DMS79 (cell line): ENCODE measurements at regions not wholly inside any gene's neighbourhood (a gene's known extent, or its start where the extent isn't known, plus 50 kb on each side); places are given as distances from the start of the nearest gene placed in this dataset.
"Not testable (repeated sequence)": the region's sequence is repeated elsewhere in the genome, so short reads cannot be mapped to it uniquely, and the experiment has no call there.

Source experiments
- DNase-seq: peaks from one replicate; lab custom pipeline; 2025; lab: John Stamatoyannopoulos, UW

DNA sequence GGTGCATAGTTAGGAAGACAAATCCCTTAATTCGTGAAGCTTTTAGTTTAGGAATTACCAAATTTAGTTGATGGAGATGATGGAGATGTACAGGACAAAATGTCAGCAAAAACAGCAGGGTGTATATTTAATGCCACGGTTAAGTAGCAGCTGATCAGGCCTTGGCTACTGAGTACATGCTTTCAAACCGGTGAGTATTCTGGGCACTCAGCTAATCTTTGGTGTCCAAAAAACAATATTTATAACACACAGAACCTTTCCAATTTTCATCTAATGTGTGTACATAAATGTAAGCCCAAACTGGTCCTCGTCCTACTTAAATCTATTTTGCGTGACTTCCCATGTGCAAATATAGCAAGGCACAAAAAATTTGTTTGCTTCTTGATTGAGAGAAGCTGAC is 703.4 kb upstream of the LINC00305 start:
- no peak for DNase-seq

DNA sequence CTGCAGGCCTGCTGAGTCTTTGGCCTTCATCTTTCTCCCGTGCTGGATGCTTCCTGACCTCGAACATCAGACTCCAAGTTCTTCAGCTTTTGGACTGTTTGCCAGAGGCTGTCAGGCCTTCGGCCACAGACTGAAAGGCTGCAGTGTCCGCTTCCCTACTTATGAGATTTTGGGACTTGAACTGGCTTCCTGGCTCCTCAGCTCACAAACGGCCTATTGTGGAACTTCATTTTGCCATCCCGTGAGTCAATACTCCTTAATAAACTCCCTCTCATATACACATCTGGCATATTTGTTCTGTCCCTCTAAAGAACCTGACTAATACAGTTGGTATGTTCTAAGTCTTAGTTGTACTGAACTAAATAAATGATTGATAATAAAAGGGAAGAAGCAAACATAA is 702.8 kb upstream of the LINC00305 start:
- DNase-seq, result no peak

DNA sequence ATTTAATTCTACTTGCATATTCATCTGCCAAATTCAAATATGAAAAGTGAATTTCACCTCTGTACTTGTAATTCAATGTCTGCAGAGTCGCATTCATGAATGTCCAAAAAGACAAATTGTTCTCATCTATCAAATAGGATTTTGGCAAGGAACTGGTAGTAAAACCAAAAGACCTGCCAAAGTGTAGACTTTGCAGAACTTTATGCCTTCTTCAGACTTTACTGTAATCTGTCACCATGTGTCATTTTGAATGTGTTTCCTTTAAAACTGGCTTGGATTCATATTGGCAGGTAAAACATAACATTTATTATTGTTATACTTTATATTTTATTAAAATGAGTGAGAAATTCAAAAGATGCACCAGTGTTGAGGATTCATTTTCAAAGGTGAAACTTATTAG is 701.9 kb upstream of the LINC00305 start:
- no peak for DNase-seq

DNA sequence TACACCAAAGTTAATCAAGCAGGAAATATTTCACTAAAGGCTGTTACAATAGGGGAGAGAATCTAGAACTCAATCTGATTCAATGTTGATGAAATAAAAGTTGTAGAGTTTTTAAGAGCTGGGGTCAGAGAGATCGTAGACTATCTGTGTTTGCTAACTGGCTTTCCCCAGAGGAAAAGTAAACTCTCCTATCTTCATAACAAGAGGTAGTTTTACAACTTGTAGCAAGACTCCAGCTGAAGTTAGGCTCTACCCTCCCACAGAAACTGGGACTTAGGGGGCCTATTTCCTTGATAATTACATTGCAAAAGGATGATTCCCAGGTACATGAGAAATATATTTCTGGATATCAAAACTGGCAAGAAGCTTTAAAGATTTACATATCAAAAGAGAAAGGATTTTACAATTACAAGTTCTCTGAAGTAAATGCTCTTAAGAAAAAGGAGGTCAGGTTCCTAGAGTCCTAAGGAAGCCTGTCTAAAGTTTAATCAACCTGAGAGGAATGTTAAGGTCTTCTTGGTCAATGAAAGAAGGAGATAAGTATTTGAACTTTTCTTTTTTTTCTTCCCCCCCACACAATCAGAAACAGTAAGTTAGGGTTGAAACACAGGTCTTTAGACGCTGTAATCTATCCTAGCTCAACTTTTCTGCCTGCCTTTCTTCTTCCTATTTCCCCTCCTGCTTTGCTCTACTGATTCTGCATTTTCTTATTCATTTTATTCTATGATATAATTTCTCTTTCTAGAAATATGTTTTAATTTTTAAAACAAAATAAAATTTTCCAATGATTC is 692.2 kb upstream of the LINC00305 start:
- no peak for DNase-seq

DNA sequence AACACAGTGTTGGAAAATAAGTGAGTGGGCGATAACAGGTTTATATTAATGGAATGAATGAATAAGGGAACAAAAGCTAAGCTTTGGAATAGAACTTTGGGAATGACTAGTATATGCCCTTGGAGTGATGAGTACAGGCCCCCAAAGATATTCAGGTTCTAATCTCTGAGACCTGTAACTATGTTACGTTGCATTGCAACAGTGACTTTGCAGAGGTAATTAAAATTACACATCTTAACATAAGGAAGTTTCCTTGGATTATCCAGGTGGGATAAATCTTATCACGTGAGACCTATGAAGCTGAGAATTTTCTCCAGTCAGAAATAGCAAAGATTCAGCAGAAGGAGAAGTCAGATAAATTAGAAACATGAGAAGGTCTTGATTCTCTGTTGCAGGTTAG is 661.5 kb upstream of the LINC00305 start:
- DNase-seq, result no peak

DNA sequence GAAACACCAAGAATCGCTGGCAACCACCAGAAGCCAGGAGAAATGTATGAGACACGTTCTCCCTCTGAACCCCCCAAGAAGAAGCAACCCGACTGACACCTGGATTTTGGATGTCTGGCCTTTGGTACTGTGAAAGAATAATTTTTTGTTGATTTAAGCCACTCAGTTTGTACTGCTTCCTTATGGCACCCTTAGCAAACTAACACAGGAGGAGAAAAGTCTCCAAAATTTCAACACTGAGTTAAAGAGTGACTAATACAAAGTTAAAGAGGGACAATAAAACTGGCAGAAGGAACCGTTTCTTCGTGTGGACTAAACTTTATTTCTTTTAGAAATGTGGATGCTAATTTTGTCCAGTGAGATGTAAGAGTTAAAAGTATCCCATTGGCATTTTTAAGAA is 660.9 kb upstream of the LINC00305 start:
- DNase-seq, result no peak

DNA sequence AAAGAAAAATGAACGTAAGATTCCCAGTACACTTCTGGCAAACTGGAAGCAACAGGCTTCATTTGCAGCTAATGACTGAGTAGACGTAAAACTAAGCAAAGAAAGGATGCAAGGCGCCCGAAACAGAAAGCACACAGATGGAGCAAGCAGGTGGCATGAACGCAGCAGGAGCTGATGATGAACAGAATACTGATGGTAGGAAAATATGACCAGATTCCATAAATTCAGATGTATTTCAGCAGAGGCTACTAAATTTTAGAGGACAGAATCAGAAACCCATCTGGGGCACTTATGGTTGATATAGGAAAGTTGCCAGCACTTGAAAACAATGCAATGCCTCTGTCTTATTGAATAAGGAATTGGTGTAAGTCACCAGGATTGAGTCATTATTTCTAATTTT is 658.7 kb upstream of the LINC00305 start:
- no peak for DNase-seq

DNA sequence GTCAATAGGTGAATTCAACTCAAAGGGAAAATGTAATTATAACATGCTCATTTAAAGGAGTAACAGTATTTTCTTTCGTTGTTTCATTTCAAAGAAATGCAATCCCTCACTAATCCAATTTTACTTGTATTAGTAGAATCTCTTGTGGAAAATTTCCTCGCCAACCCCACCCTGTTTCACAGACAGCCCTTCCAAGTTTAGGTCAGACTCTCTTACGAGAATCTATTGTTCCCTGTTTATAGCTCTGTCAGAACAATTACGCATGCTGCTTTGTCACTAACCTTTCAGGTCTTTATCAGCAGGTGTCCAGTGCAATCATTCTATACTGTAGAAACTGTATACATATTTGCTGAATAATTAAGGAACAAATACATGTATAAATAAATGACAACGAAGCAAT is 657.8 kb upstream of the LINC00305 start:
- DNase-seq, result no peak

DNA sequence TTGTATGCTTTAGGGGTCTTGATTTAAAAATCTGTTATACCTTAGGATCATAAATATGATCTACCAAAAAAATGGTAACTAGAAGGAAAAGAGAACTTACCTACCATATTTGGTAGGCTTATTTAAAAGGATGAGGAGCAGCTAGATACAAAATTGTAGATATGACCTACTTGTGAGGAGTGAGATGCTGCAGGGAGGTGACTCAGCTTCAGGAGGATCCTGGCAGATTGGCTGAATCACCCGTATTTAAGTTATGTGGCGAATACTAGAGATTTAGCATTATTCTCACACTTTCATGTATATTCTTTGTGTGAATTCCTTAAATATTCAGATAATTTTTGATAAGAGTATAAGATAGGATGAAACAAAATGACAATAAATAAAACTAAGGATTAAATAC is 657.3 kb upstream of the LINC00305 start:
- DNase-seq, result no peak

DNA sequence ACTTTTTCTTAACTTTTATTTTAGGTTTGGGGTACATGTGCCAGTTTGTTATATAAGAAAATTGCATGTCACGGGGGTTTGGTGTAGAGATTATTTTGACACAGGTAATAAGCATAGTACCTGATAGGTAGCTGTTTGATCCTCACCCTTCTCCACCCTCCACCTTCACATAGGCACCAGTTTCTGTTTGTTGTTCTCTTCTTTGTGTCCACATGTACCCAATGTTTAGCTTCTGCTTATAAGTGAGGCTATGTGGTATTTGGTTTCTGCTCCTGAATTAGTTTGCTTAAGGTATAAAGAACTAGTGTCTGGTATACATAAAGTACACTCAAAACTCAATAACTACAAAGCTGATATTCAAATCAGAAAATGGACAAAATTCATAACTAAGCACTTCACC is 654.6 kb upstream of the LINC00305 start:
- DNase-seq, result no peak

DNA sequence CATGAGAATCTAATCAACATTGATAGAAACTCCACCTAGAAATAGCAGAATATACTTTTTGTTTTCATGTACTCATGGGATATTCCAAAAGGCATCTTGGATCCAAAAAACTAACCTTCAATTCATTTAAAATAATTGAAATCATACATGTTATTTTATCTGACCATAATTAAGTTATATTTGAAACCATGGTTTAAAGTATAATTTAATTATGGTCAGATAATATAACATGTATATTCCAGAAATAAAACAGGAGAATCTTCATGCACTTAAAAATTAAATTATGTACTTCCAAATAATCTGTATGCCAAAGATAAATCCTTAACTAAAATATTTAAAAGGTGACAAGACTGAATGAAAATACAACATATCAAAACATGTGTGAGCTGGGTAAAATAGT is 651.3 kb upstream of the LINC00305 start:
- no peak for DNase-seq

DNA sequence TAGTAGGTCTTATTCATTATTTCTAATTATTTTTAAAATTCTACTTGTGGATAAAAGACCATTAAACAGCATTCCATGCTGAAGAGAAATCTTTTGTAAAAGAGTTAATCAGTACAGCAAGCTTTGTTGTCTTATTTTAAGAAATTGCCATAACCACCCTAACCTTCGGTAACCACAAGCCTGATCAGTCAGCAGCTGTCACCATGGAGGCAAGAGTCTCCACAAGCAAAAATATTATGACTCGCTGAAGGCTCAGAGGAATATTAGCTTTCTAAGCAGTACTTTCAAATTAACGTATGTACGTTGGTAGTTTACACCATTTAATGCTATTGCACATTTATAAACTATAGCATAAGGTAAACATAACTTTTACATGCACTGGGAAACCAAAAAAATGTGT is 650.5 kb upstream of the LINC00305 start:
- DNase-seq, result no peak

DNA sequence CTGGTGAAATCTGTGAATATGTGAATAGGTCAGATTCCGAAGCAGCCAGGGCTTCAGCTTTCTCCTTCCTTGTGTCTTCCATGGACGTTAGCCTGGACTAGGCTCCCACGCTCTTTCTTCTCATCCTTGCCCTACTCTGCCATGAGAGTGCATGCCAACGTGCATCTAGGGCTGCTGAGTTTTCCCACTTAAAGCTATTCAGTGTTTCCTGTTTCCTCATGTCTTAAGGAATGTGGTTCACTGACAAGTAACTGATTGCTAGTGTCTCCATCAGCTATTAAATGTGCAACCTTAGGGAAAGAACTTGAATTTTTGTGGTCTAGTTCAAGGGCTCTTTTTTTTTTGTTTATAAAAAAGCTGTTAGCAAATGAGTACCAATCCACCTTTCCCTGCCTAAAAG is 642.3 kb upstream of the LINC00305 start:
- DNase-seq, result no peak

DNA sequence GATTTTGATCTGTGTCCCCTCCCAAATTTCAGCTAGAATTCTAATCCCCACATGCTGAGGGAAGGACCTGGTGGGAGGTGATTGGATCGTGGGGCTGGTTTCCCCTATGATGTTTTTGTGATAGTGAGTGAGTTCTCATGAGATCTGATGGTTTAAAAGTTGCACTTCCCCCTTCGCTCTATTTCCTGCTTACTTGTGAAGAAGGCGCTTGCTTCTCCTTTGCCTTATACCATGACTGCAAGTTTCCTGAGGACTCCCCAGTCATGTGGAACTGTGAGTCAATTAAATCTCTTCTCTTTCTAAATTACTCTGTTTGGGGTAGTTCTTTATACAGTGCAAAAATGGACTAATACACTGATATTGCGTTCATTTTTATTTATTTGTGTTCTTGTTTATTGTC is 636.8 kb upstream of the LINC00305 start:
- DNase-seq, result no peak

DNA sequence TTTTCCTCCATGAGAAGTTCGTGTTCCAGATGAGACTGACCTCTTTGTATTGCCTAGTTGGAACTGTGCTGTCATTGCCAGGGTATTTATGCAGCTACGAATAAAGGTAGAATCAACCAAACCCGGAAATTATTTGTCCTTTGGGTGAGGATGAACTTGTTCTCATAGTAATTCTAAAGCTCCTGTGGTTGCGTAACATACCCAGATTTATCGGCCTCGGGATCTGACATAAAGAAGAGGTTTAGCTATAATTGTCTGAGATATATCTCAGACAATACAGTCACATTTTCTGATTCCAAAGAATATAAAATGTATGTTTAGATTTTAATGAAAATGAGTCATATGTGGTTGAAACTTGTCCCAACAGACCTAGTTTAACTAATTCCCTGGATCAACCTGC is 628.7 kb upstream of the LINC00305 start:
- no peak for DNase-seq

DNA sequence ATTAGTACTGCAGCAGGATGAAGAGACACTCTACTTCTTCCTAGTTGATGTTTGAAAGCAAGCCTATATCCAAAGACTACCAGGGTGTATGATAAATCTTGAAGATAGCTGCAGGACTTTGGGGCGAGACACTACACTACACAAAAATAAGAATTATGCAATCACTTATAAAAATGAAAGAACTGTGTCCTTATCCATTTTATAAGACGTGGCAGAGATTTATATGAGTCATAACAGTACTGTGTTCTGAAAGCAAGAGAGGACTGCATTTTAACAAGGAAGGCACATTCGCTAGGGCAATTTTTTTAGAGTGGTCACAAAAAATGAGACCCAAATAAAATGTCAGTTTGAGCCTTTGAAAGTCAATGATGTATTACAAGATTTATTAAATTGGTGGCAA is 617.0 kb upstream of the LINC00305 start:
- no peak for DNase-seq

DNA sequence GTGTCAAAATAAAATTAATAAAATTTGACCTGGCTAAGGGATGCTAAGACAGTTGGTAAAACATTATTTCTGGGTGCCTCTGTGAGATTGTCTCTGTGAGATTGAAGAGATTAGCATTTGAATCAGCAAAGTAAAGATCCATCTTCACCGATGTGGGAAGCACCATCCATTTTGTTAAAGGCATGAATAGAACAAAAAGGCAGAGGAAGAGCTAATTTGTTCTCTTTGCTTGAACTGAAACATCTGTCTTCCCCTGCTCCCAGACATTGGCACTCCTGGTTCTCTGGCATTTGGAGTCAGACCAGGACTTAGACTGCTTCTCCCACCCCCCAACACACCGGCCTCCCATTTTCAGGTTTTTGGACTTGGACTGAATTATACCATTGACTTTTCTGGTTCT is 603.8 kb upstream of the LINC00305 start:
- DNase-seq, result no peak

DNA sequence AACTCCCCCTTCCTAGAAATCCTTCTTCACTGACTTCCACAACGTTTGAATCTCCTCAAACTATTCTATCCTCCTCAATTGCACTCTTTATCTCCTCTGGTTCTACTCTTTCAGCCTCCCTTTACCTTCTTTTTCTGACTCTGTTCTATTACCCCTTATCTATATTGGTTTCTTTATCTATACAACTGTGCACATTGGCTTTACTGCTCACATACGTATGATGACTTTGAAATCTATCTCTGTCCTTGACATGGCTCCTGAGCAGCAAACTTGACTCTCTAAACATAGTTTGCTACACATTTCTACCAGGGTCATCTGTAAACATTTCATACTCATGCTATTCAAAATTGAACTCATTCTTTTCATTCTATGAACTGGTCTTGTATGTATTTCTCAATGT is 601.0 kb upstream of the LINC00305 start:
- no peak for DNase-seq

DNA sequence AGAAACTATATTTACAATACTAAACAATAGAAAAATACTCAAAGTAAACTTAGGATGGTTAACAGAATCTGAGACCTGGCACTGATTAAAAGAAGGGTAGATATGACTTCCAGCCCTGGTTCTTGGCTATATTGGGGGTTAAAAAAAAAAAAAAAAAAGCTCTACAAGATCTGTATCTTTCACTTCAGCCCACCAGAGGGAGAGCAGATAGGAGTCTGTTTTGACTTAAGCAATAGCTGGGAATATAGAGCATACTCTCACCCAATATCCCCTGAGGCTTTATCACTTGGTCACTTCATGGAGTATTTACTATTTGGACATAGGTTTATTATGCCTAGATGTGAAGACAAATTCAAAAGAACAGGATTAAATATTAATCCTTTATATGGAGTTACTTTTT is 598.9 kb upstream of the LINC00305 start:
- DNase-seq, result no peak

DNA sequence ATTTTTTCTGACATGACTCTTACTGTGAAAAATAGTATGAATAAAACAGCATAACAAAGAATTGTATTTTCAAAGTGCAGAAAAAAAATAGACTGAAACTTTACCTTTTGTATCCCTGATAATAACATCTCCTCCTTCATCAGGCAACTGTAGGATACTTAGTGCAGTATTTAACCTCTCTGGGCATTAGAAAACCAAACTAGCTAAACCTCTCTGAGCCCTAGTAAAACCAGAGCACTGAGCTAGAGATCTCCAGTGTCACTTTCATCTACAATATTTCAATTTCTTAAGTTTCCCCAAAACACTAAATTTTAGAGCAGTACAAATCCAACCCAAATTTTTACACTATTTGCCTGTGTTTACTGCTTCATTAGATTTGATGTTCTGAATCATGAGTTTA is 594.0 kb upstream of the LINC00305 start:
- DNase-seq, result no peak

DNA sequence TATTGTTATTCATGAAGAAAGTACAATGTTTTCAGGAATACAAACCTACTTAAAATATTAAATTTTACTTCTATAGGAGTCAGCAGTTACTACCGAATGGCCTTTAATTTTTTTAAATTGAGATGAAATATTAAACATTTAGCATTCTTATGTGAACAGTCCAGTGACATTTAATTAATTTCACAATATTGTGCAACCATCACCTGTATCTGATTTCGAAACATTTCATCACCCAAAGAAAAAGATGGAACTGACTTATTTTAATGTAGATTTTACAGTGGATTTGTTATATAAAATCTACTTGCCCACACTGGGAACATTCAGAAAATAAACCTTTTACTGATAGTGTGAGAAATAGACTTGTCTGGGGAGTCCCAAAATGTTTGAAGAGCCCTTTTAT is 585.2 kb upstream of the LINC00305 start:
- no peak for DNase-seq

DNA sequence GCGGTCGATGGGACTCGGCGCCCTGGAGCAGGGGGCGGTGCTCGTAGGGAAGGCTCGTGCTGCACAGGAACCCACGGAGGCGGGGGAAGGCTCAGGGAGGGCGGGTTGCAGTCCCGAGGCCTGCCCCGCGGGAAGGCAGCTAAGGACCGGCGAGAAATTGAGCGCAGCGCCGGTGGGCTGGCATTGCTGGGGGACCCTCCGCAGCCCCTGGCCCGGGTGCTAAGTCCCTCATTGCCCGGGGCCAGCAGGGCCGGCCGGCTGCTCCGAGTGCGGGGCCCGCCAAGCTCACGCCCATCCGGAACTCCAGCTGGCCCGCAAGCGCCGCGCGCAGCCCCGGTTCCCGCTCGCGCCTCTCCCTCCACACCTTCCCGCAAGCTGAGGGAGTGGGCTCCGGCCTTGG is 576.8 kb upstream of the LINC00305 start:
- DNase-seq, result not testable (repeated sequence)

DNA sequence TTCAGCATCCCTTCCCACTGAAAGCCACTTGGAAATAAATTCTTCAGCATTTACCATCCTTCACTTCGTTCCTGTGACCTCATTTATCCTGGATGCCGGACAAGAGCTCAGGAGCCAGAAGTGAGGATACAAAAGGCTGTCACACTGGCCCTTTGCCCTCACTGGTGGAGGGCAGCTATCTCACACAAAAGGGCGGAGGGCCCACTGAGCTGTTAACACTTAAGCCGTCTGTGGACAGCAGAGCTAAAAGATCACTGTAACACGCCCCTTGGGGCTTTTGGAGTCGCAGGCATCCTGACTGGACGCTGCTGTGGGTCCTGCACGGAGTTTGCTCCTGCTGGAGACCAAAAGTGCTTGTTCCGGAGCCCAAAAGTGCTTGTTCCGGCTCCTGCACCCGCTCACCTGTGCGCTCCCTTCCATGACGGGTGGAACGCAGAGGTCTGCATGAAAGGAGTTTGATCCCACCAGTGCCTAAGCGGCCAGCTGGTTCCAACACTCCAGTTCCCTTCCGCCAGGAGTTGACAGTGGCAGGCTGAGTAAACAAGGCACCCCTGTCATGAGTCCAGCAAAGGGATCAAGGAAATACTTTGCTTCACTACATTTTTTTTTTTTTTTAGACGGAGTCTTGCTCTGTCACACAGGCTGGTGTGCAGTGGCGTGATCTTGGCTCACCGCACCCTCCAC is 572.0 kb upstream of the LINC00305 start:
- DNase-seq, result no peak

DNA sequence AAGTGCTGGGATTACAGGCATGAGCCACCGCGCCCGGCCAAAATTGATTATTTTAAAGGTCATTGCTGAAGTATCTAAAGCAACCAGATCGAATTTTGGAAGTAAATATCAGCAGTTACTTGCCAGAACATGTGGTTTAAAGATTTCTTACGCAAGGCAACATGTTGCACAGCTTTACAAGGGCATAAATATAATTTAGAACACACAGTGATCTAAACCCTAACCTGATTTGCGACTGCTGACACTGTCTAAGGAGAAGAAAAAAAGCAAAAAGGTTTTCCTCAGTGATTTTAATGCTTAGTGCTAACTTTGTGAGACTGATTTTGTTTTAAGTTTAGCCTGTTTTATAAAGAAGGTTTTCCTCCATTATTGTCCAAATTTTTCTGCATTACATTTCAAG is 569.9 kb upstream of the LINC00305 start:
- DNase-seq, result no peak
